Naive B cell (primary cell): ENCODE measurements at regions not wholly inside any gene's neighbourhood (a gene's known extent, or its start where the extent isn't known, plus 50 kb on each side); places are given as distances from the start of the nearest gene placed in this dataset.

ENCODE experiments used
- ATAC-seq, 2 donors: fragments of 150-1000 bp; cut with Tn5 transposase; 2 replicates each; pipeline ENCODE4 v1.10.0; 2021; ENCODE audit warnings: low read depth in 2 of 2, mild to moderate bottlenecking in 2 of 2, moderate library complexity in 2 of 2
- DNase-seq: peaks from one replicate; pipeline ENCODE4 v3.0.0; 2022
- H3K27ac Mint-ChIP-seq, 6 donors: one replicate each; pipeline ENCODE4 v1.8.0; 2020 to 2022; ENCODE audit warnings: mild to moderate bottlenecking in 6 of 6, mixed read lengths in 6 of 6, moderate library complexity in 5 of 6, inconsistent platforms in 2 of 6
- H3K27me3 Mint-ChIP-seq, 3 donors: one replicate each; pipeline ENCODE4 v1.8.0; 2021 to 2022; ENCODE audit warnings: mixed read lengths in 3 of 3, mild to moderate bottlenecking in 1 of 3
- H3K36me3 Mint-ChIP-seq, 2 donors: one replicate each; pipeline ENCODE4 v1.8.0; 2020 to 2022; ENCODE audit warnings: mixed read lengths in 2 of 2, inconsistent platforms in 1 of 2, mild to moderate bottlenecking in 1 of 2
- H3K4me1 Mint-ChIP-seq, 3 donors: one replicate each; pipeline ENCODE4 v1.8.0; 2020 to 2022; ENCODE audit warnings: mixed read lengths in 3 of 3, inconsistent platforms in 1 of 3, mild to moderate bottlenecking in 1 of 3, moderate library complexity in 1 of 3
- H3K4me3 Mint-ChIP-seq, 8 donors: one replicate each; pipeline ENCODE4 v1.8.0; 2020 to 2022; ENCODE audit warnings: mild to moderate bottlenecking in 8 of 8, mixed read lengths in 8 of 8, moderate library complexity in 8 of 8, inconsistent platforms in 2 of 8
- H3K9me3 Mint-ChIP-seq, 7 donors: one replicate each; pipeline ENCODE4 v1.8.0; 2020 to 2022; ENCODE audit warnings: mixed read lengths in 7 of 7, mild to moderate bottlenecking in 5 of 7, inconsistent platforms in 2 of 7, moderate library complexity in 1 of 7

- peaks cover 0 to 9% (median 2%) of the 10 kb centered on the region in 7 donors for H3K9me3 Mint-ChIP-seq
- H3K4me3 Mint-ChIP-seq = peak overlapping the region in 2 of 8 donors; percentile 65 to 69
- peaks cover 20 to 30% (median 28%) of the 10 kb centered on the region in 3 donors for H3K4me1 Mint-ChIP-seq
- no peak for DNase-seq
- peak overlapping the region in 3 of 6 donors; percentile 13 to 55 (median 29) for H3K27ac Mint-ChIP-seq
- no peaks in the 10 kb centered on the region for H3K36me3 Mint-ChIP-seq
- no peak for ATAC-seq
- peaks cover 10 to 22% (median 12%) of the 10 kb centered on the region in 3 donors for H3K27me3 Mint-ChIP-seq
These were observed 308.3 kb downstream of the DAD1 start for GRCh38 chr14:22280497-22281316.

- Mint-ChIP-seq H3K9me3 (no peaks in the 10 kb centered on the region), H3K4me3 (no peak overlapping the region), H3K27me3 (peaks cover 33 to 39% (median 35%) of the 10 kb centered on the region in 3 donors), H3K27ac (peak overlapping the region in 2 of 6 donors; percentile 17 to 21), H3K36me3 (no peaks in the 10 kb centered on the region), H3K4me1 (peaks cover 11 to 17% (median 15%) of the 10 kb centered on the region in 3 donors)
- DNase-seq (peak; percentile 2), ATAC-seq (no peak)
These were observed 311.9 kb downstream of the DAD1 start for GRCh38 chr14:22276913-22277816.

GRCh38 chr14:22271838-22272799 is 316.9 kb downstream of the DAD1 start:
- Mint-ChIP-seq H3K27ac (no peak overlapping the region), H3K9me3 (no peaks in the 10 kb centered on the region), H3K27me3 (peaks cover 44 to 71% (median 55%) of the 10 kb centered on the region in 3 donors), H3K4me3 (no peak overlapping the region), H3K36me3 (no peaks in the 10 kb centered on the region), H3K4me1 (peaks cover 4 to 6% (median 5%) of the 10 kb centered on the region in 3 donors)
- DNase-seq (no peak), ATAC-seq (no peak)

GRCh38 chr14:22268875-22269274 is 320.1 kb downstream of the DAD1 start:
- peaks cover 34 to 49% (median 43%) of the 10 kb centered on the region in 3 donors for H3K27me3 Mint-ChIP-seq
- no peaks in the 10 kb centered on the region for H3K36me3 Mint-ChIP-seq
- peak overlapping the region in 1 of 6 donors; percentile 54 for H3K27ac Mint-ChIP-seq
- peaks cover 9 to 13% (median 12%) of the 10 kb centered on the region in 3 donors for H3K4me1 Mint-ChIP-seq
- ATAC-seq (no peak), DNase-seq (no peak)
- H3K4me3 Mint-ChIP-seq = no peak overlapping the region
- no peaks in the 10 kb centered on the region for H3K9me3 Mint-ChIP-seq

GRCh38 chr14:22266683-22267082 is 322.3 kb downstream of the DAD1 start:
- ATAC-seq = no peak
- Mint-ChIP-seq H3K36me3 (no peaks in the 10 kb centered on the region), H3K4me3 (no peak overlapping the region), H3K27ac (peak overlapping the region in 1 of 6 donors; percentile 33), H3K27me3 (peaks cover 46 to 58% (median 52%) of the 10 kb centered on the region in 3 donors), H3K4me1 (peaks cover 9 to 13% (median 12%) of the 10 kb centered on the region in 3 donors), H3K9me3 (peaks cover 0 to 2% (median 0%) of the 10 kb centered on the region in 7 donors)
- no peak for DNase-seq

- peaks cover 9 to 13% (median 12%) of the 10 kb centered on the region in 3 donors for H3K4me1 Mint-ChIP-seq
- no peak overlapping the region for H3K4me3 Mint-ChIP-seq
- ATAC-seq (no peak), DNase-seq (no peak)
- H3K27me3 Mint-ChIP-seq = peaks cover 48 to 62% (median 56%) of the 10 kb centered on the region in 3 donors
- no peaks in the 10 kb centered on the region for H3K36me3 Mint-ChIP-seq
- no peak overlapping the region for H3K27ac Mint-ChIP-seq
- H3K9me3 Mint-ChIP-seq = peaks cover 0 to 2% (median 0%) of the 10 kb centered on the region in 7 donors
These were observed 322.9 kb downstream of the DAD1 start for GRCh38 chr14:22266142-22266442.

GRCh38 chr14:22265319-22266141 is 323.5 kb downstream of the DAD1 start:
- ATAC-seq = peak; percentile 52 to 68
- Mint-ChIP-seq H3K9me3 (peaks cover 0 to 2% (median 0%) of the 10 kb centered on the region in 7 donors), H3K36me3 (no peaks in the 10 kb centered on the region), H3K4me3 (no peak overlapping the region), H3K4me1 (peaks cover 9 to 13% (median 12%) of the 10 kb centered on the region in 3 donors), H3K27ac (peak overlapping the region in 1 of 6 donors; percentile 67), H3K27me3 (peaks cover 48 to 65% (median 61%) of the 10 kb centered on the region in 3 donors)
- DNase-seq = no peak

GRCh38 chr14:22264759-22265158 is 324.3 kb downstream of the DAD1 start:
- H3K27ac Mint-ChIP-seq = no peak overlapping the region
- ATAC-seq = no peak

GRCh38 chr14:22263961-22264360 is 325.1 kb downstream of the DAD1 start:
- H3K27ac Mint-ChIP-seq = no peak overlapping the region
- H3K9me3 Mint-ChIP-seq = peaks cover 0 to 3% (median 0%) of the 10 kb centered on the region in 7 donors
- no peak for ATAC-seq
- no peaks in the 10 kb centered on the region for H3K36me3 Mint-ChIP-seq
- peaks cover 48 to 70% (median 64%) of the 10 kb centered on the region in 3 donors for H3K27me3 Mint-ChIP-seq
- peaks cover 8 to 11% (median 10%) of the 10 kb centered on the region in 3 donors for H3K4me1 Mint-ChIP-seq
- H3K4me3 Mint-ChIP-seq = no peak overlapping the region
- no peak for DNase-seq

More at GRCh38 chr14:22264759-22265158, 324.3 kb downstream of the DAD1 start:
- DNase-seq = no peak
- H3K4me3 Mint-ChIP-seq = no peak overlapping the region
- peaks cover 51 to 70% (median 64%) of the 10 kb centered on the region in 3 donors for H3K27me3 Mint-ChIP-seq
- H3K4me1 Mint-ChIP-seq = peaks cover 9 to 13% (median 12%) of the 10 kb centered on the region in 3 donors
- peaks cover 0 to 2% (median 0%) of the 10 kb centered on the region in 7 donors for H3K9me3 Mint-ChIP-seq
- H3K36me3 Mint-ChIP-seq = no peaks in the 10 kb centered on the region

- DNase-seq = no peak
- Mint-ChIP-seq H3K36me3 (no peaks in the 10 kb centered on the region), H3K27me3 (peaks cover 39 to 61% (median 61%) of the 10 kb centered on the region in 3 donors), H3K27ac (no peak overlapping the region), H3K4me3 (no peak overlapping the region), H3K4me1 (peaks cover 5 to 7% (median 6%) of the 10 kb centered on the region in 3 donors), H3K9me3 (peaks cover 0 to 3% (median 0%) of the 10 kb centered on the region in 7 donors)
- no peak for ATAC-seq
These were observed 326.1 kb downstream of the DAD1 start for GRCh38 chr14:22262881-22263280.

- Mint-ChIP-seq H3K27ac (no peak overlapping the region), H3K36me3 (no peaks in the 10 kb centered on the region), H3K9me3 (peaks cover 0 to 6% (median 0%) of the 10 kb centered on the region in 7 donors), H3K4me3 (no peak overlapping the region), H3K4me1 (no peaks in the 10 kb centered on the region), H3K27me3 (peaks cover 13 to 32% (median 28%) of the 10 kb centered on the region in 3 donors)
- no peak for ATAC-seq
- no peak for DNase-seq
These were observed 333.7 kb downstream of the DAD1 start for GRCh38 chr14:22255017-22255950.
